ENCODE measurements at regions not wholly inside any gene's neighbourhood (a gene's known extent, or its start where the extent isn't known, plus 50 kb on each side); places are given as distances from the start of the nearest gene placed in this dataset.

- no peak for TF ChIP-seq CTCF (IDR thresholded peaks at IDR 0.05)
- TF ChIP-seq POLR2AphosphoS5 (IDR thresholded peaks at IDR 0.05), result no peak
- TF ChIP-seq POLR2A (IDR thresholded peaks at IDR 0.05), result no peak
- TF ChIP-seq EP300 (IDR thresholded peaks at IDR 0.05), result no peak
Observed at GRCh38 chr7:113722006-113722405, 196.8 kb downstream of the PPP1R3A start.
